ENCODE measurements at regions not wholly inside any gene's neighbourhood (a gene's known extent, or its start where the extent isn't known, plus 50 kb on each side); places are given as distances from the start of the nearest gene placed in this dataset.

GRCh38 chr15:57873564-57874209, 167.2 kb downstream of the POLR2M start:
- DNase-seq: no peak
- Histone ChIP-seq H2AFZ (ENCODE audit: insufficient read depth, low read depth, low read length, poor library complexity, severe bottlenecking) (no peak overlapping the region), H3K4me2 (replicated peaks; ENCODE audit: low read depth, low read length, poor library complexity, severe bottlenecking) (no peak overlapping the region), H3K9me3 (ENCODE audit: control extremely low read depth in 1 of 3, control insufficient read depth in 2 of 3, insufficient read depth in 1 of 3, low read length in 2 of 3) (peaks cover 4 to 10% (median 10%) of the 10 kb centered on the region in 3 donors), H3K4me1 (ENCODE audit: control insufficient read depth in 2 of 2, insufficient read depth in 2 of 2, low read length in 2 of 2) (no peaks in the 10 kb centered on the region), H3K79me2 (ENCODE audit: control insufficient read depth, insufficient read depth, low read length) (no peaks in the 10 kb centered on the region), H3K27ac (ENCODE audit: low read length in 2 of 2) (no peak overlapping the region), H4K20me1 (ENCODE audit: control insufficient read depth, insufficient read depth, low read length, poor library complexity, severe bottlenecking) (no peaks in the 10 kb centered on the region), H3K27me3 (replicated peaks in 1 of 4; ENCODE audit: control extremely low read depth in 1 of 4, control insufficient read depth in 3 of 4, insufficient read depth in 4 of 4, low read length in 3 of 4) (peaks cover 0 to 22% (median 11%) of the 10 kb centered on the region in 4 experiments), H3K4me3 (ENCODE audit: control extremely low read depth in 1 of 5, extremely low read depth in 1 of 5, insufficient read depth in 1 of 5, low read depth in 2 of 5, low read length in 4 of 5) (no peak overlapping the region), H3K36me3 (replicated peaks in 1 of 2; ENCODE audit: control extremely low read depth in 1 of 2, control insufficient read depth in 1 of 2, extremely low read depth in 1 of 2, insufficient read depth in 2 of 2, low read length in 1 of 2) (no peaks in the 10 kb centered on the region), H3K9ac (ENCODE audit: low read length) (no peak overlapping the region)
- ChIA-PET POLR2A (no interaction called here), CTCF (interaction anchor here (1.2 kb wide), 1 partner anchor 12 kb away, joined by 5 read pairs; no protein-coding TSS in a partner anchor)
- Mint-ChIP-seq H3K27ac (no peak overlapping the region), H3K4me1 (no peaks in the 10 kb centered on the region), H3K27me3 (peaks cover 56% of the 10 kb centered on the region), H3K9me3 (ENCODE audit: insufficient read depth) (peaks cover 7% of the 10 kb centered on the region), H3K4me3 (no peak overlapping the region)
- TF ChIP-seq CTCF (IDR thresholded peaks at IDR 0.05): no peak
- WGBS (ENCODE audit: insufficient coverage): 75% methylated on average over 1 of the region's 2 CpGs
- intact Hi-C loops (cut with micrococcal nuclease): no loop called here
- no peak for ATAC-seq (ENCODE audit: low read depth)

GRCh38 chr15:57875347-57875746, 168.8 kb downstream of the POLR2M start:
- no peaks in the 10 kb centered on the region for H3K79me2 ChIP-seq (ENCODE audit: control insufficient read depth, insufficient read depth, low read length)
- no peak overlapping the region for H2AFZ ChIP-seq (ENCODE audit: insufficient read depth, low read depth, low read length, poor library complexity, severe bottlenecking)
- ATAC-seq (ENCODE audit: low read depth) (no peak), DNase-seq (no peak)
- H3K27me3 Mint-ChIP-seq: peaks cover 42% of the 10 kb centered on the region
- intact Hi-C loops (cut with micrococcal nuclease): no loop called here
- H3K9me3 Mint-ChIP-seq (ENCODE audit: insufficient read depth): peaks cover 7% of the 10 kb centered on the region
- no peak overlapping the region for H3K4me3 ChIP-seq (ENCODE audit: control extremely low read depth in 1 of 5, extremely low read depth in 1 of 5, insufficient read depth in 1 of 5, low read depth in 2 of 5, low read length in 4 of 5)
- TF ChIP-seq CTCF (IDR thresholded peaks at IDR 0.05): no peak
- H3K4me1 Mint-ChIP-seq: no peaks in the 10 kb centered on the region
- no peaks in the 10 kb centered on the region for H3K4me1 ChIP-seq (ENCODE audit: control insufficient read depth in 2 of 2, insufficient read depth in 2 of 2, low read length in 2 of 2)
- H3K9ac ChIP-seq (ENCODE audit: low read length): no peak overlapping the region
- H3K4me3 Mint-ChIP-seq: no peak overlapping the region
- H3K27ac ChIP-seq (ENCODE audit: low read length in 2 of 2): no peak overlapping the region
- H4K20me1 ChIP-seq (ENCODE audit: control insufficient read depth, insufficient read depth, low read length, poor library complexity, severe bottlenecking): no peaks in the 10 kb centered on the region
- H3K9me3 ChIP-seq (ENCODE audit: control extremely low read depth in 1 of 3, control insufficient read depth in 2 of 3, insufficient read depth in 1 of 3, low read length in 2 of 3): peaks cover 4 to 10% (median 10%) of the 10 kb centered on the region in 3 donors
- H3K4me2 ChIP-seq (replicated peaks; ENCODE audit: low read depth, low read length, poor library complexity, severe bottlenecking): no peak overlapping the region
- H3K36me3 ChIP-seq (replicated peaks in 1 of 2; ENCODE audit: control extremely low read depth in 1 of 2, control insufficient read depth in 1 of 2, extremely low read depth in 1 of 2, insufficient read depth in 2 of 2, low read length in 1 of 2): no peaks in the 10 kb centered on the region
- peaks cover 0 to 13% (median 6%) of the 10 kb centered on the region in 4 experiments for H3K27me3 ChIP-seq (replicated peaks in 1 of 4; ENCODE audit: control extremely low read depth in 1 of 4, control insufficient read depth in 3 of 4, insufficient read depth in 4 of 4, low read length in 3 of 4)
- POLR2A ChIA-PET: no interaction called here
- CTCF ChIA-PET: no interaction called here
- H3K27ac Mint-ChIP-seq: no peak overlapping the region
